Fibroblast of peridontal ligament (primary cell): ENCODE measurements at regions not wholly inside any gene's neighbourhood (a gene's known extent, or its start where the extent isn't known, plus 50 kb on each side); places are given as distances from the start of the nearest gene placed in this dataset.

ENCODE experiments used
- DNase-seq: peaks from one replicate; pipeline ENCODE4 v3.0.0-alpha.2; 2010; ENCODE audit errors: extremely low read depth

DNA sequence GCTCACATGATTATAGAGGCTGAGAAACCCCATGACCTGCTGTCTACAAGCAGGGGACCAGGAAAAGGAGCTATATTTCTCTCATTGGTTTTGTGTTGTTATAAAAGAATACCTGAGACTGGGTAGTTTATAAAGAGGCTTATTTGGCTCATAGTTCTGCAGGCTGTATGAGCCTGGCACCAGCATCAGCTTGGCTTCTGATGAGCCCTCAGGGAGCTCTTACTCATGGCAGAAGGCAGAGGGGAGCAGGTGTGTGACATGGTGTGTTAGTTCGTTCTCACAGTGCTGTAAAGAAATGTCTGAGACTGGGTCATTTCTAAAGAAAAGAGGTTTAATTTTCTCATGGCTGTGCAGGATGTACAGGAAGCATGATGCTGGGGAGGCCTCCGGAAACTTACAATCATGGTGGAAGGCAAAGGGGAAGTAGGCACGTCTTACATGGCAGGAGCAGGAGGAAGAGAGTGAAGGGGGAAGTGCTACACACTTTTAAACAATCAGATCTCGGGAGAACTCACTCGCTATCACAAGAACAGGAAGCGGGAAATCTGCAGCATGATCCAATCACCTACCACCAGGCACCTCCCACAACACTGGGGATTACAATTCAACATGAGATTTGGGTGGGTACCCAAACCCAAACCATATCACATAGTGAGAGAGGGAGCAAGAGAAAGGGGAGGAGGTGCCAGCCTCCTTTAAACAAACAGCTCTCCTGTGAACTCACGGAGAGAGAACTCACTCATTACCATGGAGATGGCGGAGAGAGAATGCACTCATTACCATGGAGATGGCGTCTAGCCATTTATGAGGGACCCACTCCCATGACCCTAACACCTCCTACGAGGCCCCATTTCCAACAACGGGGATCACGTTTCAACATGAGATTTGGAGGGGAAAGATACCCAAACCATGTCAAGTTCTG lies 133.4 kb downstream of the JCAD start:
- DNase-seq: no peak

DNA sequence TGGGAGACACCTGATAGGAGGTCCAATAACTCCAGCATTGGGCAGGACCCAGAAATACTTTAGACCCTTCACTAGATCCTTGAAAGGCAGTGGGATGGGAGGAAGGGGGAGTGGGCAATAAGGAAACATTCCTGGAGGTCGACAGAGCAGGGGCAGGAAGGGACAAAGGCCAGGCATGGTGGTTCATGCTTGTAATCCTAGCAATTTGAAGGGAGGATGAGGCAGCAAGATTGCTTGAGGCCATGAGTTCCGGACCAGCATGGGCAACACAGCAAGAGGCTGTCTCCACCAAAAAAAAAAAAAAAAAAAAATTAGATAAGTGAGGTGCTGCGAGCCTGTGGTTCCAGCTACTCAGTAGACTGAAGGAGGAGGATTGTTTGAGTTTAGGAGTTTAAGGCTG lies 134.9 kb downstream of the JCAD start:
- no peak for DNase-seq

DNA sequence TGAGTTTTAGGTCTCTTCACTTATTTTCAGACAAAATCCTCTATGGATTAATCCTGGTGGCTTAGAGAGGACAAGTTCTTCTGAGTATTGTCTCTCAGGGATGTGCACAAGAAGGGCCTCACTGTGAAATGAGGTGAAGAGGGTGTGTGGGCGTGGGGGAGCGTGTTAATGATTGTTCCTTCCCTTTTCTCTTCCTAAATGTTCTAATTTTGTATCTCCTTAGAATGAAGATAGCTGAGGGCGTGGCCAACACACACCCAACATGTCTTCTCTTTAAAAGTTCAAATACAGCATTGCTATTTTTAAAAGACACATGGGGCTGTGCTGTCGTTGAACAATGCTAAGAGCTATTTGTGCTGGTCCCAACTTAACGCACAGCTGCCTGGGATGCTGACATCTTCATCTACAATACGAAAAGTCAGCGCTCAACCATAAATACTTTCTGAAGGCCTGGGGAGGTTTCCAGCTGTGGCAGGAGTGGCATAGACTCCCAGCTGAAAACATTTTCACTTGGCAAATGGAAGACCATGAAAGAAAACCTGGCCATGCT lies 135.9 kb downstream of the JCAD start:
- no peak for DNase-seq

DNA sequence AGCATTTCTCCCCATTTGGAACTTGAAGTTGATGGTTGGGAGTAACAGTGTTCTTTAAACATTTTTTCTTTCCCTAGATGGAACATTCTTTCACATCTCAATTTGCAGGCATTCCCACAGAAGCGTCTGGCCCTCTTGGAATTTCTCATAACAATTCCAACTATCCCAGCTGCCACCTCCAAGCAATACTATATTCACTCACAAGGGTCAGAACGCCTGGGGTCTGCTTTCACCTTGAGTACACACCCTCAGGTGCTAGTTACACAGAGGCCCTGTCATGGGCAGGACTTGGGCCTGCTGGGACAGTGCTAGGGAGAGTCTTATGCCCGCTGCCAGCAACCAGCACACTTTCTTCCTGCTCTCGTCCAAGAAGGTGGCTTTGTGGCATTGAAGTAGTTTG lies 136.5 kb downstream of the JCAD start:
- DNase-seq: peak; percentile 44

DNA sequence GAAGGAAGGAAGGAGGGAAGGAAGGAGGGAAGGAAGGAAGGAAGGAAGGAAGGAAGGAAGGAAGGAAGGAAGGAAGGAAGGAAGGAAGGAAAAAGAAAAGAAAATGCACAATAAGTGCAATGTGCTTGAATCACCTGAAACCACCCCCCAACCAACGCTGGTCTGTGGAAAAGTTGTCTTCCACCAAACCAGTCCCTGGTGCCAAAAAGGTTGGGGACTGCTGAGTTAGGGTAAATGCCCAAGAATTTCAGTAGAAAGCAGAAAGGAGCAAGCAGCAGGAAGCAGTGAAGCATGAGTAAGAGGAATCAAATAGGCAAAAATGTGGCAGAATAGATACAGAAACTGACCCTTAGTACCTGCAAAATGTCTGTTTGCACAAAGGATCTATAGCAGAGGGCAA lies 137.2 kb downstream of the JCAD start:
- no peak for DNase-seq

DNA sequence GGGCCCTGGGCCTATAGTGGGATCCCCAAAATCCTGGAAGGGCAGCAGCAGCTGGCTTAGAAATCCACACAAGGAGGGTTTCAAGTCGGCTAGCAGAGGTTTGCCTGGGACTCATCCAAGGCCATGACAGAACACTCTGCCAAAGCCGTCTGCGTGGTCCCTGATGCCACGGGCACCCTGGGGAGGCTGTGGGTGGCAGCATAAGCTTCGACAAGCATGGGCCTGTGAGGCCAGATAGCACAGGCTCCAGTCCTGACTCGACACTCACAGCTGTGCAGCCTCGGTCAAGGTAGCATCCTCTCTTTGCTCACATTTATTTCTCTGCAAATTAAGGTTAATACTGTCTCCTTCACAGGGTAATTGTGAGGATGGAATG lies 138.3 kb downstream of the JCAD start:
- no peak for DNase-seq

DNA sequence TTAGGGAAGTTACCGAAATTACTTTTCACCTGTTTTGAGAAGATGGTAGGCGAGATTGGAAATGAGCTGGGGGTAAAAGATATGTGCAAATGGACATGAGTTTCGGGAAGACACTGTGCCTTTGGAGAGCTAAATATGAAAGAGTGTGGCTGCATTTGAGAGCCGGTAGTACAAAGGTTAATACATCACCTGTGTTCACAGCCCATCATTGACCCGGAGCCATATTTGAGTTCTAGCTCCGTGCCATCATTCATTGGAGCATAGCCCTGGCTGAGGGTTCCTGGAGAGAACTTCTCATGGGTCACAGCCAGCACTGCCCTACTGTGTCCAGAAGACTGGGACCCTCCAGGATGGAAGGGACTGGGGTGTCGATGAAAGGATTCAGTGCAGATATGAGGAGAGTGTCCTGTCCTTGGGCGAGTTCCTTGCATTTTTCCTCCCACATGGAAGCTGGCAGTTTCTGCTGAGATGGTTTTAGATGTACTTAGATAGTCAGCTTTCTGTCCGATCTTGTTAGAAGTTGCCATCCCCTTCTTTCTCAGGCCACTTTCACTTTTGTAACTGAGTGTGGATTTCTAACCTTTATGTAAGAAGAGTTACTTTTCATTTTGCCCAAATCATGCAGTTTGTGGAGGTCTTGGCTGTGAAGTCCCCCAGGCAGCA lies 138.8 kb downstream of the JCAD start:
- DNase-seq: peak; percentile 33

DNA sequence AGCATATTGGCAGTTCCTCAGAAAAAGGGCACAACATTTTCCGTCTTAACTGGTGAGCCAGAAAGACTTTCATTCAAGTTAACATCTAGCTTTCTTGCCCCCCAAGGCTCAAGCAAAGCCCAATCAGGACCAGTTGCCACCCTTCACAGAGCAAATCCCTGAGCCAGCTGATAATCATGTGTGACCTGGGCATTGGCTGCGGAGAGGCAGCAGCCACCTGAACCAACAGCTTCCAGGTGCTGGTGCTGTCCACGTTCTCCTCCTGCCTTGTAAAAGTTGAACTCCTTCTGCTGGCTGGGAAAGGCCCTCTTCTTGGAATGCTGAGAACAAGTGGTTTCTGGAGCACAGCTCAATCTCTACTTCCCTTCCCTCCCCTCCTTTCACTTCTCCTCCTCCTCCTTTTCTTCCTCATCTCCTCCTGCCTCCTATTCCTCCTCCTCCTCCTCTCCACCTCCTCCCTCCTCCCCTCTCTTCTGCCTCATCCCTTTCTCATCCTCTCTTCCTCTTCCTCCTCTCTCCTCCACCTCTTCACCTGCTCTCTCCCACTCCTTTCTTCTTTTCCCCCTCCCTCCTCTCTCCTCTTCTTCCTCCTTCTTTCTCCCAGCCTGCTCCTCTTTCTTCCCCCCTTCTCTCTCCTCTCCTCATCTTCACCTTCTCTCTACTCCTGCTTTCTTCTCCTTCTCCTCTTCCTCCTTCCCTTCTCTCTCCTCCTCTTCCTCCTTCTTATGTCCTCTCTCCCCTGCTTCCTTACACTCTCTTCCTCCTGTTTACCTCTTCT lies 140.6 kb downstream of the JCAD start:
- no peak for DNase-seq

DNA sequence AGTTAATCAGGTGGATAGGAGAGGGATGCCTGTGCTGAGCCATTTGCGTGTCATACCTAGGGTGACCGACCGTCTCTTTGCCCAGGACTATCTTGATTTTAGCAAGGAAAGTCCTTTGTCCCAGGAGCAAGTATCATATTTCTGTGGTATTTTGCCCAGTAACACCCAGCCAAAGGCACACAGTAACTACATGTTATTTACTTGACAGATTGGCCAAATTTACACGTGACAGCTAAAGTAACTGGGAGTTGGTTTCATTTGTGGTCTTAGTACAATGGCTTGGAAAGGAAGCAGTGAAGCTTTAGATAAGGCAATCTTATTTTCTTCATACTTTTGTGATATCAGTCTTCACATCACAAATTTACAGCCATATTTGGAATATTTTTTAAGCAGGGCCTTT lies 142.1 kb downstream of the JCAD start:
- DNase-seq: no peak

DNA sequence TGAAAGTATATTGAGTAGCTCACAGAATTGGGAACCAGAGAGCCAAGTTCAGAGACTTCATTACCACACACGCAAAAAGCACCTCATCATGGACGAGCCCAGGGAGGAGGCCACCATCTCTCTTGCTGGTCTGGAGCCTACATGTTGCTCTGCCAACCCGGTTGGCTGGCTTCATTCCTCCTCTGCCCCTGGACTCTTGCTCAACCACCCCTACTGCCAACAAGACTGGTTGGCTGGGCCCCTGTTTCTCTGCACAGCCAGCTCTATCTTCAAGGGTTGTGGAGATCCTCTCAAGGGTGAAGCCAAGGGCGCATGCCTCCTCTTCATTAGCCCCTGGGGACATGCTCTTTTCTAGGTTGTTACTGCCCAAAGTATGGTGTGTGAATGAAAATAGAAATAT lies 142.7 kb downstream of the JCAD start:
- no peak for DNase-seq

DNA sequence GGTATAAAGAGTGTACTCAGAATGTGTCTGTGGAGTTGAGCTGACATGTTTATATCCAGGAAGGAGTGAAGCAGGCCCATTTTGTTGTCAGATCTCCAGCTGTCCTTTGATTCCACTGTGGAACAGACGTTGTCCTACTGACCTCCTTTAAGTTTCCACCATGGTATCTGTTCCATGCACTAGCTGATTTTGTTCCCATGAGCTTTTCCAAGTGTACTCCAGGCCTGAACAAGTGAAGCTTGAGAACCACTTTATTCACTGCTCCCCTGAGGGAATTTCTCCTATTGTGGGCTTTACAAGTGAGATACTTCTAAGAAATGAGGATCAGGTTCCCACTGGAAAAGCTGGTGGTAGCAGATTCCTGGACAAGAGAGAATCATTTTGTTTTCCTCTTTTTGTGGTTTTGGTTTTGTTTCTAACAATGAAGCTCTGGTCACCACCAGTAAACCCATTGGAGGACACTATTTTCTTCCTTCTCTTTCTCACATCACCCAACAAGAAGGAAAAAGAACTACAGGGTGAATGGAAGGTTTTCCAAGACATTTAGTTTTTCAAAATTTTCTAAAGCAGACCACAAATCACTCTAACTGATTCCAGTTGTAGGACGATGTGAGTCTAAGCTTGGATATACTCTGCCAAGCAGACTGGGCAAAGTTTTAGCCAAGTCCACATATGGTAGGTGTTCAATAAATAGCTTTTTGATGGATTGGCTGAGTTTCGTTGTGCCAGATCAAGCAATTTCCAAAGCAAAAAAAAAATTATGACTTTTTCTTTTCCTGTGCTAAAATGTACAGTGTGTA lies 144.2 kb downstream of the JCAD start:
- peak; percentile 63 for DNase-seq

DNA sequence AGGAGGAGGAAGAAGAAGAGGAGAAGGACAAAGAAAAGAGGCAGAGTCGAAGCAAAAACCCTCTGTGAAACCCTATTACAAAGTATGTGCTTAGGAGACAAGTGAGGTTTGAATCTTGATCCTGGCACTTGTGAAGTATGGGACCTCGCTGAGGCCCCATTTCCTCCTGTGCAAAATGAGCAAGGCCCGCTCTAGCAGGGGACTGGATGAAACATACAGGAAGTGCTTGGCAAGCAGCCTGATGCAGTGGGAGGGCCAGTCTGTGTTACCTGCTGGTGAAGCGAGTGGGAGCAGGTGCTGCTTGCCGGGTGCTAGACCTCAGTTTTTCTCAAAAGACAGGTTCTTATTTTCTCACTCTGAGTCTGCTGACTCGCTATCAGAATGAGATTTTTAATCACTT lies 150.4 kb downstream of the JCAD start:
- no peak for DNase-seq

DNA sequence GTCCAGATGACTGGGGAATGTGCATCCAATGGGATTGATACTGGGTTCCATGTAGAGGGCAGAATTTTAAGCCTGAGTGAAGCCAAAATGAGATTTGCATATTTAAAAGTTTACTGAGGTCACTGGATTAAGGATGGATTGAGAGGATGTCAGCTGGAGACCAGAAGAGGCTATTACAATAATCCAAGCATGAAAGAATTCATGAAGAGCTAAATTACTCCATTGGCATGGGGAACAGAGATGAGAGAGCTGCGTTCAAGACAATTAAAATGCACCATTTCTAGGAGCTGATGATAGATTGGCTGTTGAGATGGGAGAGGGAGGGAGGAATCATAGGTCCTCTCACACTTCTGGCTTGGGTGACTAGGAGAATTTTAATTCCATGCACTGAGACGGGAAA lies 158.5 kb downstream of the JCAD start:
- no peak for DNase-seq

DNA sequence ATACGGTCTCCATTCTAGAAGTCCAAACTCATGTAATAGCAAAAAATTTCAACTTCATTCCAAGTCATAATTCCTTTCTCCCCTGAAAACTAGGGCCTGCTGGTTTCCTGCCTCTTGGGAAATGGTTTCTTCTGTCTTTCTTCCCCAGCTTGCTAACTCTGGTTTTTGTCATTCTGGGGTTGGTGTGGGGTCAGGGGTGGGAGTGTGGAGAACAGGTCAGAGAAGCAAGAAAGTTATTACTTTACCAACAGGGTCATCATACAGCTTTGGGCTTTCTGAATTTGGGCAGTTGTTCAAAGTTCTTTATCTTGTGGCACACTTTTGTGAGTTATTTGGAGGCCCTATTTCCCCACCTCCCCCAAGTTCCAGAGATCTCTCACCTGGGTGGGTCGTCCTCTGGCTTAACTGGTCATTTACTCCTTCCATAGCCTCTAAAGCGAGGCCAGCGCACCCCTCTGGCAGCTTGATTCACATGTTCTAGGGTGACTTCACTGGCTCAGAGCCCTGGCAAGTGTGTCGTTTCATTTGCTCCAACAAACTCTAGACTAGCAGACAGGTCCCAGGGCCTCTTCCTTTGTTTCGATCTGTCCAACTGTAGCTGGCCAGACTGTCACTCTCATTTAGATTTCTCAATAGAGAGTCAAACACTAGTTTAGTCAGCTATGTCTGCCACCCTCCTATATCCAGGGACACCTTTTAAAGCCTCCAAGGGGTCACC lies 161.2 kb downstream of the JCAD start:
- no peak for DNase-seq

DNA sequence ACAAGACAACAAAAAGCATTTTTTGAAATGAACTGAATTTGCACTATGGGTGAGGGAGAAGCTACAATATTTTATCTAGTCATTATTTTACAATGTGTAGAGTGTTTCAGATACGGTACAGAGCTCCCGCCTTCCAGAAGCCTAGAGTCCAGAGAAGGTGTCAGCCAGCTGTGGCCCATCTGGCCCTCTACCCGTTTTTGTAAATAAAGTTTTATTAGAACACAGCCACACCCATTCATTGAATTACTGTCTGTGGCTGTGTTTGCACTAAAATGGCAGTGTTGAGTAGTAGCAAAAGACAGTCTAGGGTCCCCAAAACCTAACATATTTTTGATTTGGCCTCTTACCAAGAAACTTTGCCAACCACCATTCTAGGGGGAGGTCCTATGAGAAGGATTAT lies 162.0 kb downstream of the JCAD start:
- DNase-seq: no peak

DNA sequence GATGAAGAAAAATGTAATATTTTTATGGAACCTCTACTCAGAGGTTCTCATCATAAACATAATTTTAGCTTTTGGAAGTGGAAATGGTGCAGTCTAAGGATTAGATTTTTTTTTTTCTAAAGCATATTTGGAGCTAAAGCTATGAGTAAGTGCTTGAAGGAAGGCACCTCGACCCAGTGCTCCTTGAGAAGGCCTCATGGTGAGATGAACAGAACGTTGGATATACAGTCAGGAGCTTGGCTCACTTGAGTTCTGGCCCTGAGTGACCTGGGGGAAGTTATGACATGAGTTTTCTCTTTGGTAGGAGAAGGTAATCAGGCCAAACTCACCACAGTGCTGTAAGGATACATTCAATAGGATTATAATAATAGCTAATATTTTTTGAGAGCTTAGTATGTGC lies 163.3 kb downstream of the JCAD start:
- DNase-seq: peak; percentile 36

DNA sequence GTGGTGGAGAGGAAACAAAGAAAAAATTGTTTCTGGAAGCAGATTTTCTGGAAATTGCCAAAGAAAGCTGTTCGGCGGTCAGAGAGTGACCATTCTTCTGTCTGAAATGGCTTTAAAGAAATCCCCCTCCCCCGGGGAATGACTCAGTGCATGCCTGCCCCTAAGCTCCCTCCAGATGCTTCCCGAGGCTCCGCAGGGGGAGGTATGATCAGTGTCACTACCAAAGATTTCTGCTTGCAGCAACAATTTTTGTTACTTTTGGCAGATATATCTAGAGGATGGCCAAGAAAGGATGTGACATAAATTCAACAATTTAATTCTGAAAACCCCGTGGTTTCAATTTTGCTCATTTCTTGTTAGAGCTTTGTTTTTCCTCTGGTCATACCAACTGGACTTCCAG lies 163.9 kb downstream of the JCAD start:
- DNase-seq: peak; percentile 87

DNA sequence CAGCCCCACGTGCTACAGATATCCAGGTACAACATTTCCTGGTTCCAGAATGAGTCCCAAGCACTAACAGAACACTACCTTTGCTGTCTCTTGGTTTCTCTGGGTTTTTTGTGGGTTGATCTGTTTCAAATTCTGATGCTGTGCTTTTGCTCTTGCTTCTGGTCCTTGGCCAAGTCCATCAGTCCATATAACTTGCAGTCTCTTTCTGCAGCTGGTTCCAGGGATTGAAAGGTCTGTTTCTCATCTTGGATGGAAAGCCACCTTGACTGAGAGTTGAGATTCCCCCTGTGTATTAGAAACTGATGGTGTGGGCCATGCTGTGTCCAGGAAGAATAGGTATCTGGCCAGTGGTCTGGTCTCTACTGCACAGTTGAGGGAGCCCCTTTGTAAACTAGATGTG lies 171.1 kb downstream of the JCAD start:
- no peak for DNase-seq

DNA sequence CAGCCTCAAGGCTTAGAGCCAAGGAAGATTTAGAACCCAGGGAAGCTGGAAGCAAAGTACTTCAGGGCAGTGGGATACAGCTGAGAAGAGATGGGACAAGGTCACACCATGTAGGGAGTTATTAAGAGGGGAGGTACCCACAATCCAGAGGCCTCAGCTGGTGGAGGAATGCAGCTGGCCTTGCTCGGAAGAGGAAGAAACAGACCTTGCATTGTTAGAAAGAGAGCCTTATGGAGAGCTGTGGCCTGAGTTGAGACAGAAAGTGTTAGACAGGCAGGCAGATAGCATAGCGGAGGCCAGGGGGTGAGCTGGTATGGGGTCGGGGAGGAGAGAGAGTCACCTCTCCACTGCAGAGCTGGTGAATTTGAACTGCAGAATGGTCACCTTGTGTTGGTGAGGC lies 173.1 kb downstream of the JCAD start:
- DNase-seq: no peak

DNA sequence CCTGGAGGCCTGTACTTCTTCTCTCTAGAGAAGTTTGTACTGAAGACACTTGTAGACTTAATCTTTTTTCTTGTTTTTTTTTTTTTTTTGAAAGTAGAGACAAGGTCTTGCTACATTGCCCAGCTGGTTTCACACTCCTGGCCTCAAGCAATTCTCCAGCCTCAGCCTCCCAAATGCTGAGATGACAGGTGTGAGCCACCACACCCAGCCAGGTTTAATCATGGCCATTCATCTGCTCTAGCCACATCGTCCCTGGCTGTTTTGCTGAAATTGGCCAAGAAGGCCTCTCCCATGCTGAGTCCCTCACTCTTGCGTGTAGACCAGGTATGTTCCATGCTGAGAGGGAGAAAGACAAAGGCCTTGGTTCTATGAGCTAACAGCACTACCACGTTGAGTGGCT lies 176.2 kb downstream of the JCAD start:
- no peak for DNase-seq

DNA sequence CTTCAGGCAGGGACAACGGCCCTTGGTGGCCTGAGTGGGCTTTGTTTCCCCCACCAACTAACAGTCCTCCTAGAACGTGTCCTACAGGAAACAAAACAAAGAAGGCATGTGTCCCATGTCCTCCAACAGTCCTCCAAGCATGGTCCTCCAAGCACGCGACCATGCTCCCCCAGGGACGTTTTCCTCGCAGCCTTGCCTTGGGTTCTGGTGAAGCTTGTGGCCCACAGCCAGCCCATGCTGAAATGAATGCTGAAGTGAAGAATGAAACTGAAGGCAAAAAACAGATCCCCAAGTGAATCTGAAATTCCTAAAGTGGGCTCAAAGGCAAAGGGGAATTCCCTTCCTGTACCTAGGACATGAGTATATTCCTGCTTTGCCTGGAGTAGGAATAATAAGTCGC lies 176.6 kb downstream of the JCAD start:
- no peak for DNase-seq
